ENCODE measurements at regions not wholly inside any gene's neighbourhood (a gene's known extent, or its start where the extent isn't known, plus 50 kb on each side); places are given as distances from the start of the nearest gene placed in this dataset.

DNA sequence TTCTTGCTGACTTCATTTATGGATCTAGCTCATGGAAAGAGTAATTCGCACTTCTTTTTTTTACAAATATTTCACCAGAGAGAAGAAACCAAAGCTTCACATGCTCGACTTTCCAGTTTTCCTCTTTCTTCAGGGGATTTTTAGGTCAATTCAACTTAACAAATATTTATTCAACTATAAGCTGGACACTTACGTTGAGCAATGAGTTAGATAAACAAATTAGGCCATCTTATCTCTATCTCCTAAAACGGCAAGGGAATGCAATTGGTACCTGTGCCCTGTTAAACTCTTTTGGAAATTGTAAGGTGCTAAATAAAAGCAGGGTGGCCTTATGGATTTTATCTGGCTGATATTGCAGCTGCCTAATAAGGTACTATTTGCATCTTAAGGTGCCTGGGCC lies 145.1 kb upstream of the RAI14 start (continued):
- TF ChIP-seq ZSCAN32 (CRISPR knock-in tag; IDR thresholded peaks at IDR 0.05) (no peak), MNT (conservative IDR thresholded peaks at IDR 0.05) (no peak), KAT8 (IDR thresholded peaks at IDR 0.05; ENCODE audit: low read depth) (no peak), ZNF184 (CRISPR knock-in tag; IDR thresholded peaks at IDR 0.05) (no peak), ZHX1 (conservative IDR thresholded peaks at IDR 0.05; ENCODE audit: low read length) (no peak), YBX1 (IDR thresholded peaks at IDR 0.05) (no peak), FOXA1 (IDR thresholded peaks at IDR 0.05; ENCODE audit: borderline replicate concordance) (no peak), TFAP4 (CRISPR knock-in tag; IDR thresholded peaks at IDR 0.05; ENCODE audit: borderline replicate concordance) (no peak), ZFP1 (CRISPR knock-in tag; IDR thresholded peaks at IDR 0.05) (no peak)

Data from K562 (cell line).